Smooth muscle cell of the brain vasculature (primary cell): ENCODE measurements at regions not wholly inside any gene's neighbourhood (a gene's known extent, or its start where the extent isn't known, plus 50 kb on each side); places are given as distances from the start of the nearest gene placed in this dataset.
"Not testable (repeated sequence)": the region's sequence is repeated elsewhere in the genome, so short reads cannot be mapped to it uniquely, and the experiment has no call there.

Experiments used
- DNase-seq: peaks from one replicate; pipeline ENCODE4 v3.0.0-alpha.2; 2012; ENCODE audit warnings: low read depth, low spot score

GRCh38 chrX:3440981-3441380 is 94.5 kb upstream of the MXRA5 start:
- no peak for DNase-seq

- not testable (repeated sequence) for DNase-seq
These were observed 89.5 kb upstream of the MXRA5 start for GRCh38 chrX:3435916-3436315.

GRCh38 chrX:3435057-3435456 is 88.6 kb upstream of the MXRA5 start:
- no peak for DNase-seq

GRCh38 chrX:3428792-3429191 is 82.3 kb upstream of the MXRA5 start:
- no peak for DNase-seq

GRCh38 chrX:3426552-3426951 is 80.1 kb upstream of the MXRA5 start:
- no peak for DNase-seq

- no peak for DNase-seq
These were observed 78.6 kb upstream of the MXRA5 start for GRCh38 chrX:3425031-3425430.

- DNase-seq: no peak
These were observed 73.9 kb upstream of the MXRA5 start for GRCh38 chrX:3420316-3420715.

GRCh38 chrX:3415011-3415410 is 68.6 kb upstream of the MXRA5 start:
- no peak for DNase-seq

- not testable (repeated sequence) for DNase-seq
These were observed 65.2 kb upstream of the MXRA5 start for GRCh38 chrX:3411626-3412025.

- not testable (repeated sequence) for DNase-seq
These were observed 63.5 kb upstream of the MXRA5 start for GRCh38 chrX:3409936-3410335.

GRCh38 chrX:3407781-3408180 is 61.3 kb upstream of the MXRA5 start:
- DNase-seq: no peak

- no peak for DNase-seq
These were observed 60.7 kb upstream of the MXRA5 start for GRCh38 chrX:3407121-3407520.

- no peak for DNase-seq
These were observed 57.3 kb upstream of the MXRA5 start for GRCh38 chrX:3403748-3404147.
